Caco-2 (cell line): ENCODE measurements at regions not wholly inside any gene's neighbourhood (a gene's known extent, or its start where the extent isn't known, plus 50 kb on each side); places are given as distances from the start of the nearest gene placed in this dataset.

Experiments used
- BruUV-seq: library from RNA; stranded (reverse); fragments of 400-500 nt; replicated peaks from 2 replicates; lab custom pipeline; 2021; lab: Mats Ljungman, UMichigan
- CTCF ChIA-PET: fragments of 300-600 bp; sonication (Branson Sonifier 250); formaldehyde crosslinking; loops from one replicate; lab custom pipeline; 2022; ENCODE audit warnings: antibody characterized with exemption; lab: Charles Lee
- POLR2A ChIA-PET: fragments of 300-600 bp; sonication (Branson Sonifier 250); formaldehyde crosslinking; loops from one replicate; lab custom pipeline; 2022; ENCODE audit warnings: antibody characterized with exemption; lab: Charles Lee
- DNase-seq, 2 experiments: peaks; one replicate each; pipeline versions ENCODE4 v3.0.0 to v3.0.0-alpha.2; 2020 to 2022
- H3K27me3 ChIP-seq: replicated peaks from 2 replicates; pipeline ENCODE4 v1.6.0; 2011; ENCODE audit warnings: low read length; ENCODE audit not compliant: control insufficient read depth, insufficient read depth
- H3K36me3 ChIP-seq: 2 replicates; pipeline ENCODE4 v1.5.1; 2011; ENCODE audit warnings: low read length; ENCODE audit not compliant: control insufficient read depth, insufficient read depth
- H3K4me1 ChIP-seq: fragments of 250-450 bp; sonication (Bioruptor Pico); 2 replicates; pipeline ENCODE4 v1.5.1; 2020; ENCODE audit warnings: mild to moderate bottlenecking
- H3K4me3 ChIP-seq: 2 replicates; pipeline ENCODE4 v1.5.1; 2011; ENCODE audit warnings: low read depth, mild to moderate bottlenecking, control low read depth, low read length
- H3K9me3 ChIP-seq: fragments of 250-450 bp; sonication (Bioruptor Pico); 2 replicates; pipeline ENCODE4 v1.5.1; 2020; ENCODE audit warnings: mild to moderate bottlenecking, moderate library complexity
- H3K27ac Mint-ChIP-seq: one replicate; pipeline ENCODE4 v1.8.0; 2022; ENCODE audit warnings: mixed read lengths; ENCODE audit not compliant: unreplicated experiment
- H3K27me3 Mint-ChIP-seq: one replicate; pipeline ENCODE4 v1.8.0; 2022; ENCODE audit warnings: mixed read lengths; ENCODE audit not compliant: insufficient read depth, unreplicated experiment
- H3K36me3 Mint-ChIP-seq: one replicate; pipeline ENCODE4 v1.8.0; 2022; ENCODE audit warnings: mild to moderate bottlenecking, mixed read lengths; ENCODE audit not compliant: insufficient read depth, unreplicated experiment
- H3K4me1 Mint-ChIP-seq: one replicate; pipeline ENCODE4 v1.8.0; 2022; ENCODE audit warnings: low read depth, mixed read lengths; ENCODE audit not compliant: unreplicated experiment
- H3K4me3 Mint-ChIP-seq: one replicate; pipeline ENCODE4 v1.8.0; 2022; ENCODE audit warnings: mild to moderate bottlenecking, moderate library complexity, mixed read lengths; ENCODE audit not compliant: unreplicated experiment
- H3K9me3 Mint-ChIP-seq: one replicate; pipeline ENCODE4 v1.8.0; 2022; ENCODE audit warnings: mixed read lengths; ENCODE audit not compliant: unreplicated experiment
- CTCF ChIP-seq, 2 experiments: fragments of 200-600 bp in 1 of 2; IDR thresholded peaks; 1 replicate in 1 of 2; 2 replicates in 1 of 2; pipeline versions ENCODE4 v1.5.1 to v1.8.0; 2011 to 2022; ENCODE audit warnings: antibody characterized with exemption in 1 of 2, control low read depth in 1 of 2, inconsistent platforms in 1 of 2, low read depth in 1 of 2, low read length in 1 of 2, mild to moderate bottlenecking in 1 of 2, moderate library complexity in 1 of 2; ENCODE audit not compliant: insufficient read depth in 1 of 2, severe bottlenecking in 1 of 2, unreplicated experiment in 1 of 2
- intact Hi-C: fragments of 100-400 bp; cut with micrococcal nuclease; formaldehyde crosslinking; loops from one replicate; pipeline ENCODE4 v1.10.0; 2022; ENCODE audit not compliant: unreplicated experiment

GRCh38 chr13:104357672-104358354 lies 1291.6 kb upstream of the SLC10A2 start:
- H3K9me3 ChIP-seq = no peaks in the 10 kb centered on the region
- H3K27me3 Mint-ChIP-seq = no peaks in the 10 kb centered on the region
- DNase-seq = no peak
- no peaks in the 10 kb centered on the region for H3K27me3 ChIP-seq
- H3K36me3 Mint-ChIP-seq = no peaks in the 10 kb centered on the region
- H3K4me3 ChIP-seq = no peak overlapping the region
- no TSS peak for BruUV-seq
- H3K27ac Mint-ChIP-seq = no peak overlapping the region
- CTCF ChIA-PET = no interaction called here
- H3K36me3 ChIP-seq = no peaks in the 10 kb centered on the region
- POLR2A ChIA-PET = no interaction called here
- intact Hi-C loops = no loop called here
- no peaks in the 10 kb centered on the region for H3K9me3 Mint-ChIP-seq
- H3K4me1 Mint-ChIP-seq = no peaks in the 10 kb centered on the region
- no peak for TF ChIP-seq CTCF (IDR thresholded peaks at IDR 0.05; ENCODE audit: insufficient read depth in 1 of 2, low read depth in 1 of 2, low read length in 1 of 2, severe bottlenecking in 1 of 2, unreplicated experiment in 1 of 2)
- H3K4me3 Mint-ChIP-seq = no peak overlapping the region
- no peaks in the 10 kb centered on the region for H3K4me1 ChIP-seq

GRCh38 chr13:104357174-104357573 lies 1291.0 kb upstream of the SLC10A2 start:
- intact Hi-C loops = no loop called here
- H3K9me3 ChIP-seq = no peaks in the 10 kb centered on the region
- ChIA-PET POLR2A (no interaction called here), CTCF (no interaction called here)
- H3K9me3 Mint-ChIP-seq = no peaks in the 10 kb centered on the region
- H3K27me3 ChIP-seq = no peaks in the 10 kb centered on the region
- no peaks in the 10 kb centered on the region for H3K36me3 ChIP-seq
- no peak overlapping the region for H3K27ac Mint-ChIP-seq
- H3K4me1 Mint-ChIP-seq = no peaks in the 10 kb centered on the region
- H3K36me3 Mint-ChIP-seq = no peaks in the 10 kb centered on the region
- no peak for TF ChIP-seq CTCF (IDR thresholded peaks at IDR 0.05; ENCODE audit: insufficient read depth in 1 of 2, low read depth in 1 of 2, low read length in 1 of 2, severe bottlenecking in 1 of 2, unreplicated experiment in 1 of 2)
- H3K4me3 ChIP-seq = no peak overlapping the region
- no peak for DNase-seq
- H3K4me3 Mint-ChIP-seq = no peak overlapping the region
- no peaks in the 10 kb centered on the region for H3K27me3 Mint-ChIP-seq
- no peaks in the 10 kb centered on the region for H3K4me1 ChIP-seq
- BruUV-seq = no TSS peak

GRCh38 chr13:104355041-104355670 lies 1288.9 kb upstream of the SLC10A2 start:
- H3K27me3 ChIP-seq = no peaks in the 10 kb centered on the region
- Mint-ChIP-seq H3K36me3 (no peaks in the 10 kb centered on the region), H3K4me3 (no peak overlapping the region), H3K27me3 (no peaks in the 10 kb centered on the region), H3K4me1 (no peaks in the 10 kb centered on the region), H3K9me3 (no peaks in the 10 kb centered on the region), H3K27ac (no peak overlapping the region)
- H3K9me3 ChIP-seq = no peaks in the 10 kb centered on the region
- H3K4me1 ChIP-seq = no peaks in the 10 kb centered on the region
- H3K36me3 ChIP-seq = no peaks in the 10 kb centered on the region
- POLR2A ChIA-PET = no interaction called here
- no TSS peak for BruUV-seq
- no peak for DNase-seq
- TF ChIP-seq CTCF (IDR thresholded peaks at IDR 0.05; ENCODE audit: insufficient read depth in 1 of 2, low read depth in 1 of 2, low read length in 1 of 2, severe bottlenecking in 1 of 2, unreplicated experiment in 1 of 2) = no peak
- H3K4me3 ChIP-seq = no peak overlapping the region
- intact Hi-C loops = no loop called here
- CTCF ChIA-PET = no interaction called here
